Epithelial cell of esophagus (primary cell): ENCODE measurements at regions not wholly inside any gene's neighbourhood (a gene's known extent, or its start where the extent isn't known, plus 50 kb on each side); places are given as distances from the start of the nearest gene placed in this dataset.

Source experiments
- DNase-seq: peaks from one replicate; pipeline ENCODE4 v3.0.0; 2010; ENCODE audit warnings: low read depth
- H3K4me3 ChIP-seq: 2 replicates; pipeline ENCODE4 v1.5.1; 2011; ENCODE audit warnings: mild to moderate bottlenecking, low read length, control low read depth
- TF ChIP-seq, protein P1 (sequence below): IDR thresholded peaks from 2 replicates; pipeline ENCODE4 v1.5.1; 2011; ENCODE audit warnings: low read depth, mild to moderate bottlenecking, low read length, control low read depth, inconsistent platforms; ENCODE audit not compliant: insufficient read depth; ENCODE audit errors: missing control alignments

DNA sequence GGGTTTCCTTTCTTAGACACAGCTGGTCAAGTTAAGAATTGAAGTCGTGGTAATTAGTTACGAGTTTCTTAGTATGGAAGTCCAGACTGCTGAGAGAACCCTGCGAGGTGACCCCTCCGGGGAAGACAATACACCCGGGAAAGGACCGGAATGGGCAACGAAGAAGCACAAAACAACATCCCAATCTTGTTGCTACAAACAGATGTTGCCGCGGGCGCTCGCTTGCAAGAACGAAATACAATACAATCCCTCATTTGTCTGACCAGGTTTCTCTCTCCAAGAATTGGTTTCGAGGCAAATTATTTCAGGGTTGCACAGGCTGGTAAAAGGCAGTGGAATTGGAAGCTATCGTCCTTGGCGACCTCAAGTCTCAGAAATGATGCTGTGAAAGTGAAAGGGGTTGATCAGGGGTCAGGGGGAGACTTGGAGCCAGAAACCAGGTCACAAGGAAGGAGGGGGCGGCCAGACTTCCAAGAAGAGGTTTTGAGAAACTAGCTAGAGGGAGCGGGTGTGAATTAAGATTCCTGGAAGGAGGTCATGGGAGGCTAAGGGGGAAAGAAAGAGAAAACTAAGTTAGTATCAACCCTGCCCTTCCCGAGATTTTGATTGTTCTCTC lies 401.9 kb downstream of the HRH4 start:
- TF ChIP-seq, protein P1, sequence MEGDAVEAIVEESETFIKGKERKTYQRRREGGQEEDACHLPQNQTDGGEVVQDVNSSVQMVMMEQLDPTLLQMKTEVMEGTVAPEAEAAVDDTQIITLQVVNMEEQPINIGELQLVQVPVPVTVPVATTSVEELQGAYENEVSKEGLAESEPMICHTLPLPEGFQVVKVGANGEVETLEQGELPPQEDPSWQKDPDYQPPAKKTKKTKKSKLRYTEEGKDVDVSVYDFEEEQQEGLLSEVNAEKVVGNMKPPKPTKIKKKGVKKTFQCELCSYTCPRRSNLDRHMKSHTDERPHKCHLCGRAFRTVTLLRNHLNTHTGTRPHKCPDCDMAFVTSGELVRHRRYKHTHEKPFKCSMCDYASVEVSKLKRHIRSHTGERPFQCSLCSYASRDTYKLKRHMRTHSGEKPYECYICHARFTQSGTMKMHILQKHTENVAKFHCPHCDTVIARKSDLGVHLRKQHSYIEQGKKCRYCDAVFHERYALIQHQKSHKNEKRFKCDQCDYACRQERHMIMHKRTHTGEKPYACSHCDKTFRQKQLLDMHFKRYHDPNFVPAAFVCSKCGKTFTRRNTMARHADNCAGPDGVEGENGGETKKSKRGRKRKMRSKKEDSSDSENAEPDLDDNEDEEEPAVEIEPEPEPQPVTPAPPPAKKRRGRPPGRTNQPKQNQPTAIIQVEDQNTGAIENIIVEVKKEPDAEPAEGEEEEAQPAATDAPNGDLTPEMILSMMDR: no peak

DNA sequence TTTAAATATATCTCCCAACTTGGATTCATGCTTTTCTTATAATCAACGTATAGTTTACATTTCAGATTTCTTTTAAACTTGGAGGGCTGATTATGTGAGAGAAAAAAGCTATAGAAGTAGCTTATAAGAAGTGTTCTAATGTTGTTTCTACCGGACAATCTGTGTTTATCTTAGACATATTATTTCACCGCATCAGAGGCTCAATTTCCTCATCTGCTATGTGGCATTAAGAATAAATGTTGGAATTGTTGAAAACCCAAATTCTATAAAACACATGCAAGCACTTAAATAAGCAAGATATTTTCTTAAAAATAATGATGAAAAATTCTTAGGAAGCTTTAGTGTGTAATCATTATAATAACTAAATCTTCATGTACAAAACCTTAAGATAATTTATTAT lies 407.9 kb downstream of the HRH4 start:
- DNase-seq: no peak
- TF ChIP-seq, protein P1: no peak
- no peak overlapping the region for H3K4me3 ChIP-seq

More for the DNA sequence above, 401.9 kb downstream of the HRH4 start:
- no peak for DNase-seq
- no peak overlapping the region for H3K4me3 ChIP-seq

DNA sequence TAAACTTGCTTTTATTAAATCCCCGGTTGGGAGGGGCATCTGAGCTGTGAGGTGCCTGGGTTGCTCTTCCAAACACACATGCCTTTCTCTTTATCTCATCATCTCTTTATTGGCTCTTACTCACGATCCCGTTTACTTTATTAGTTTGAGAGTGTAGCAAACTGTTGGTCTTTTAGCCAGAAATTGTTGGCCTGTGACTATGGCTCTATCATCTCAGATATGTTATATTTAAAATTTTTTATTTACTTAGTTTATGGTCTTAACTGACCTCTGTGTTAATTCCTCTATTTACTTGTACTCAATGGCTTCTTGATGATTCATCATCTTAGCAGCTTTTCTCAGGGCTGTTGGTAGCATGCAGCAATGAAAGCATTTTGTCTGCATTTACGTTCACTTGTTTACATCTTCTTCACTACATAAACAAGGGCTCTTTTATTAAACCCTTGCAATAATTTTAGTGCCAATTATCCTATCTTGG lies 408.4 kb downstream of the HRH4 start:
- TF ChIP-seq, protein P1: no peak
- H3K4me3 ChIP-seq: no peak overlapping the region
- DNase-seq: no peak

- TF ChIP-seq, protein P1: no peak
- no peak for DNase-seq
- no peak overlapping the region for H3K4me3 ChIP-seq
Measured at GRCh38 chr18:24869285-24869684, 408.8 kb downstream of the HRH4 start.

DNA sequence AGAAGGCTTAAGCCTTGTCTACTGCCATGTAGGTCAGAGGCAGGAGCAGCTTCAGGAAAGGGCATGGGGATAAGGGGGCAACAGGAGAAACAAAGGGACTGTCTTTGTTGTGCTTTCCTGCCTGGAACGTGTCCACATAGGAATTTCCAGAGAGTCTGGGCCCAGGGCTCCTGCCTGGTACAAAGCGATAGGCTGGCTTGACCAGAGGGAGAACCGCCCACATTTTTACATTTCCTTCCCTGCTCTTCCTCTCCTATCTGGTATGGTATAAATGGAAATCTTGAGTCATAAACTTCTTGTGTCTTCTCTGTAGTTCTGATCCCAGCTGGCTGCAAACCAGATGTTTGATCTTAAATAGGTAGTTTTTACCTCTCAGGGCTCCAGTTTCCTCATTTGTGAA lies 414.8 kb downstream of the HRH4 start:
- TF ChIP-seq, protein P1: no peak
- no peak overlapping the region for H3K4me3 ChIP-seq
- DNase-seq: no peak

- TF ChIP-seq, protein P1: no peak
- H3K4me3 ChIP-seq: no peak overlapping the region
- no peak for DNase-seq
Measured at GRCh38 chr18:24875777-24876176, 415.3 kb downstream of the HRH4 start.

DNA sequence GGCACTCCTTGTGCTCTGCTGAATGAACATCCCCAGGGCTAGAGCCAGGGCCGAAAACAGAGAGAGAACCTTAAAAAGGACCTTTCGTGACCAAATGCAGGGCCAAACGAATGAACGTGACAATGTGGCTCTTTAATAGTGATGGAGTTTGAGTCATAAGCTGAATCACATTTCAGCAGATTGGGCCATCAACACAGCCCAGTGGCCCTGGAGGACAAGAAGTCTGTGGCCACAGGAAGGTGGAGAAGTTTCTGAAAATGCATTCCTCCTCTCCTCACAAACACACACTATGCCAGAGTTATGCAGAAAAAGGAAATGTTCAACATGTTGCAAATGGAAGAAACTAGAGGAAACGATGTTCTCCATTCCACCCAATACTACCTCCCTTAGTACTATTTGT lies 415.8 kb downstream of the HRH4 start:
- no peak overlapping the region for H3K4me3 ChIP-seq
- TF ChIP-seq, protein P1: no peak
- DNase-seq: no peak
